ENCODE measurements at regions not wholly inside any gene's neighbourhood (a gene's known extent, or its start where the extent isn't known, plus 50 kb on each side); places are given as distances from the start of the nearest gene placed in this dataset.

GRCh38 chr5:33261305-33261704 lies 179.5 kb upstream of the TARS1 start:
- no peaks in the 10 kb centered on the region for H3K36me3 ChIP-seq (ENCODE audit: low read depth)
- no peaks in the 10 kb centered on the region for H4K20me1 ChIP-seq (ENCODE audit: insufficient read depth)
- H3K9me2 ChIP-seq (ENCODE audit: insufficient read depth): no peaks in the 10 kb centered on the region
- H2AFZ ChIP-seq: no peak overlapping the region
- no peaks in the 10 kb centered on the region for H3K4me1 ChIP-seq (replicated peaks; ENCODE audit: insufficient read depth)
- BruUV-seq (replicated peaks): no TSS peak
- no peaks in the 10 kb centered on the region for H3F3A ChIP-seq (ENCODE audit: insufficient read depth, low read depth)
- no peak overlapping the region for H3K27ac ChIP-seq
- no peak overlapping the region for H3K4me3 ChIP-seq
- no peak for TF ChIP-seq EZH2 (IDR thresholded peaks at IDR 0.05; ENCODE audit: low read depth)
- TF ChIP-seq, protein P1, sequence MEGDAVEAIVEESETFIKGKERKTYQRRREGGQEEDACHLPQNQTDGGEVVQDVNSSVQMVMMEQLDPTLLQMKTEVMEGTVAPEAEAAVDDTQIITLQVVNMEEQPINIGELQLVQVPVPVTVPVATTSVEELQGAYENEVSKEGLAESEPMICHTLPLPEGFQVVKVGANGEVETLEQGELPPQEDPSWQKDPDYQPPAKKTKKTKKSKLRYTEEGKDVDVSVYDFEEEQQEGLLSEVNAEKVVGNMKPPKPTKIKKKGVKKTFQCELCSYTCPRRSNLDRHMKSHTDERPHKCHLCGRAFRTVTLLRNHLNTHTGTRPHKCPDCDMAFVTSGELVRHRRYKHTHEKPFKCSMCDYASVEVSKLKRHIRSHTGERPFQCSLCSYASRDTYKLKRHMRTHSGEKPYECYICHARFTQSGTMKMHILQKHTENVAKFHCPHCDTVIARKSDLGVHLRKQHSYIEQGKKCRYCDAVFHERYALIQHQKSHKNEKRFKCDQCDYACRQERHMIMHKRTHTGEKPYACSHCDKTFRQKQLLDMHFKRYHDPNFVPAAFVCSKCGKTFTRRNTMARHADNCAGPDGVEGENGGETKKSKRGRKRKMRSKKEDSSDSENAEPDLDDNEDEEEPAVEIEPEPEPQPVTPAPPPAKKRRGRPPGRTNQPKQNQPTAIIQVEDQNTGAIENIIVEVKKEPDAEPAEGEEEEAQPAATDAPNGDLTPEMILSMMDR (conservative IDR thresholded peaks at IDR 0.05): no peak
- intact Hi-C loops (cut with micrococcal nuclease; ENCODE audit: unreplicated experiment): no loop called here
- H3K27me3 ChIP-seq (ENCODE audit: insufficient read depth, low read depth): no peaks in the 10 kb centered on the region
- peaks cover 9% of the 10 kb centered on the region; the same call in 1 of the 2 replicates for H3K9me3 ChIP-seq (ENCODE audit: insufficient read depth, low read depth)
- DNase-seq: no peak
- ChIA-PET POLR2A (ENCODE audit: unreplicated experiment) (no interaction called here), CTCF (no interaction called here)
- H3K4me2 ChIP-seq: no peak overlapping the region
- no peaks in the 10 kb centered on the region for H3K79me2 ChIP-seq (ENCODE audit: low read depth)

DNA sequence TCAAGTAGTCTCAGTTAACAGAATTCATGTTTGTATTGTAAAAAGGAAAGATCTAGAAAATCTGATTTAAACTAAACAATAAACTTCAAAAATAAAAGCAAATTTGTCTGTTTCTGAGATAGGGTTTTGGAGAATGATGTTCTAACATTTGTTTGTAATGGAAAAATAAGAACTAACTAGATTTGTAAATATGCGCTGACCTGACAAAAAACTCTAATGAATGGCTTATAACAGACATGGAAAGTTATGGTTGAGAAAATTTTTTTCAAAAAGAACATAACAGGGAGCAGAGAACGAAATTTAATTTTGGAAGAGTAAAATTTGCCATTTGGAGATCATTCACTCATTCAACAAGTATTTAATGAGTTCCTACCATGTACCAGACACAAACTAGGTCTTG lies 179.0 kb upstream of the TARS1 start:
- Histone ChIP-seq H3K27me3 (ENCODE audit: insufficient read depth, low read depth) (no peaks in the 10 kb centered on the region), H3K4me2 (no peak overlapping the region), H3K27ac (no peak overlapping the region), H3K9me2 (ENCODE audit: insufficient read depth) (no peaks in the 10 kb centered on the region), H3K36me3 (ENCODE audit: low read depth) (no peaks in the 10 kb centered on the region), H2AFZ (no peak overlapping the region), H3K9me3 (ENCODE audit: insufficient read depth, low read depth) (peaks cover 9% of the 10 kb centered on the region; the same call in 1 of the 2 replicates), H3K4me1 (replicated peaks; ENCODE audit: insufficient read depth) (no peaks in the 10 kb centered on the region), H3F3A (ENCODE audit: insufficient read depth, low read depth) (no peaks in the 10 kb centered on the region), H4K20me1 (ENCODE audit: insufficient read depth) (no peaks in the 10 kb centered on the region), H3K79me2 (ENCODE audit: low read depth) (no peaks in the 10 kb centered on the region), H3K4me3 (no peak overlapping the region)
- no peak for DNase-seq
- CTCF ChIA-PET: no interaction called here
- no peak for TF ChIP-seq EZH2 (IDR thresholded peaks at IDR 0.05; ENCODE audit: low read depth)
- TF ChIP-seq, protein P1 (conservative IDR thresholded peaks at IDR 0.05): no peak
- BruUV-seq (replicated peaks): no TSS peak
- intact Hi-C loops (cut with micrococcal nuclease; ENCODE audit: unreplicated experiment): no loop called here
- POLR2A ChIA-PET (ENCODE audit: unreplicated experiment): no interaction called here

- Histone ChIP-seq H3K27me3 (ENCODE audit: insufficient read depth, low read depth) (no peaks in the 10 kb centered on the region), H3K27ac (no peak overlapping the region), H3K4me2 (no peak overlapping the region), H3K9me3 (ENCODE audit: insufficient read depth, low read depth) (peaks cover 9% of the 10 kb centered on the region; the same call in 1 of the 2 replicates), H3K4me1 (replicated peaks; ENCODE audit: insufficient read depth) (peaks cover 11% of the 10 kb centered on the region; the same call in 1 of the 2 replicates), H3K36me3 (ENCODE audit: low read depth) (no peaks in the 10 kb centered on the region), H3K79me2 (ENCODE audit: low read depth) (no peaks in the 10 kb centered on the region), H3K4me3 (no peak overlapping the region), H4K20me1 (ENCODE audit: insufficient read depth) (no peaks in the 10 kb centered on the region), H3K9me2 (ENCODE audit: insufficient read depth) (no peaks in the 10 kb centered on the region), H3F3A (ENCODE audit: insufficient read depth, low read depth) (peaks cover 11% of the 10 kb centered on the region), H2AFZ (no peak overlapping the region)
- ChIA-PET CTCF (no interaction called here), POLR2A (ENCODE audit: unreplicated experiment) (no interaction called here)
- no peak for DNase-seq
- BruUV-seq (replicated peaks): no TSS peak
- intact Hi-C loops (cut with micrococcal nuclease; ENCODE audit: unreplicated experiment): no loop called here
- TF ChIP-seq EZH2 (IDR thresholded peaks at IDR 0.05; ENCODE audit: low read depth): no peak
- TF ChIP-seq, protein P1 (conservative IDR thresholded peaks at IDR 0.05): no peak
Observed at GRCh38 chr5:33267801-33268200, 173.0 kb upstream of the TARS1 start.
